HG03196 (cell line): ENCODE measurements at regions not wholly inside any gene's neighbourhood (a gene's known extent, or its start where the extent isn't known, plus 50 kb on each side); places are given as distances from the start of the nearest gene placed in this dataset.
"Not testable (repeated sequence)": the region's sequence is repeated elsewhere in the genome, so short reads cannot be mapped to it uniquely, and the experiment has no call there.

Source experiments
- ATAC-seq: cut with Tn5 transposase; IDR thresholded peaks from one replicate; pipeline ENCODE4 v1.9.1; 2021; ENCODE audit not compliant: unreplicated experiment

DNA sequence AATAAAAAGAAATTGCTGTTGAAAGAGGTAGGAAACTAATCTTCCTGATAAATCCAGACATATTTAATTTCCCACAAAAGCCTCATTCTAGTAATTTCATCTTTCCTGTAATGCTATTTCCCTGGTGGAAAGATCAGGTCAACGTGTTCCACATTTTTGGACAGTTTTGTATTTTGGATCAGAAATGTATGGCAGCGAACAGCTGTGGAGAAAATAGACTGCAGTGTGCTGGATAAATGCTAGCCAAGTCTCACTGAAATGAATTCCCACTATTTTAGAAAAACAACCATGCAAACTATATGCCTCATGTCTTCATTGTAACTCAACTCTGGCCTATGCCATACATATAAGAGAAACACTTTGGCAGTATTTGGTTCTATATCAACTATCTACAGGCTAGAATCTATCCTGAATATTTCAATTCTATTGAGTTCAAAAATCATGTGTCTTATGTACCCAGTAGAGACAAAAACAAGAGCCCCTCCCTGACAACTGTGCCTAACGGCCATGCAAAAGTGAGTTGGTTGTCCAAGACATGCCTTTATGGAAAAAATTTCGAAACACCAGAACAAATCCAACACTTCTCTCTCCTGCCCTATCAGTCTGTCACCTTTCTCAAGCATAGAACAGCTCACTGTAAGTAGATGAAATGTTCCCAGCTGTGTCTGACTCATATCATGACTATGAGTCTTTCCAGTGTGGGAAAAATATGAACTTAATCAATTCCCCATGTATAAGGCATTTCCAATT lies 191.3 kb upstream of the NREP start:
- no peak for ATAC-seq

DNA sequence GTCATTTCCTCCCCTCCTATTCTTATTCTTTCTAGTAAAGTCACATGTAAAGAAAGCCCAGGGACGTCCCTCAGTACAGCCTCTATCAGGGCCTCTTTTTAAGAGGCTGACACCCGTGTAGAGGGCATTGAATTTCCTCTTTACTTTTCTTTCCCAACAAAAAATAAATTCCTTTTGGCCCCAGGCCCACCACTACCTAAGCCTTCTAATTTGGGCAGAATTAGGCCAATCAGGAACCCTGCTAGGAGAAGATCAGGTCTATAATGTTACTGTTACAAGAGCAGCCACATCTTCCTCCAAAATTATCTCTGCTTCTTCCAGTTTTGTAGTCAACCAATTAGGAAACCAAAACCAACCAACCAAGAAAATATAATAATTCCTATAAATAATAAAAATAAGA lies 189.6 kb upstream of the NREP start:
- no peak for ATAC-seq

DNA sequence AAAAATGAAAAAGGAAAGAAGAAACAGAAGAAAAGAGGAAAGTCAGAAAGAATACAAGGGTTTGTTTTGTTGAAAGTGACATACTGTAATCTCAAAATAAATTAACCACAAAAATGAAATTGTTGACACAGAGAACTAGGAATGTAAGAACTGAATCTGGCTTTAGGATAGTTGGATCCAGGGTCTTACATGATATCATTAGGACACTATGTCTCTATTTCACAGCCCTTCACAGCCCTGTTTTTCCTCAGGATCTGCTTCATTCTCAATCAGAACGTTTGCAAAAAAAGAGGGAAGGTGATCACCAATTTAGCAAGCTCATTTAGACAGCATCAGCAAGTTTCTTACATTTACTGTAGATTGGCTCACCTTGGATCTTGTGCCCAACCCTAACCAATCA lies 188.5 kb upstream of the NREP start:
- ATAC-seq, result no peak

DNA sequence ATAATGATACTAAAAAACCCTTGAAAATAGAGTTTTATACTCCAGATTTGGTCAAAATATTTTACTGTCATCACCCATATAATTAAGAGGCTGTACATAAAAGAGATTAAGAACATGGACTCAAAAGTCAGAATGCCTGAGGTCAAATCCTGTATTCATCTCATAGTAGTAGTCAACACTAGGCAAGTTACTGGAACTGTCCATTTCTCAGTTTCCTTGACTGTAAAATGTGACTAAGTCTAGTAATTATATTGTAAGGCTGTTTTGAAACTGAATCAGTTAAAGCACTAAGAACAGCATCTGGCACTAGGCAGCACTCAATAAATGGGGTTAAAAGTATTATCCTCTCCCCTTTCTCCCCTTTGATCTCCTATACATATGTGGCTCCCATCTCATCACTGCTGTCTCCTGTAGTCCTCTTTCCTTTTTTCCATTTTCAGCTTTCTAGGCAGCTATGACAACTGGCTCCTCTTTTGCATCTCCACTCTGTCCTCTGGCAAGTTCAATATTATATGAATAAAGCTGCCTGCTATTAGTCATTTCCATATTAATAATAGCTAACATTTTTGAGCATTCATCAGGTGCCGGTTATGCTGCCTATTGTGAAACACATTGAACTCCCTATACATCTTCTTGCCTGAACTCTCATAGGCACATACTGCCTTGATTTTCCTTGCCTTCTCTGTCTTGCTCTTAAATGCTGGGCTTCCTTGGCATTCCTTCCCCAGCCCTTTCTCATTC lies 185.8 kb upstream of the NREP start:
- ATAC-seq, result no peak

DNA sequence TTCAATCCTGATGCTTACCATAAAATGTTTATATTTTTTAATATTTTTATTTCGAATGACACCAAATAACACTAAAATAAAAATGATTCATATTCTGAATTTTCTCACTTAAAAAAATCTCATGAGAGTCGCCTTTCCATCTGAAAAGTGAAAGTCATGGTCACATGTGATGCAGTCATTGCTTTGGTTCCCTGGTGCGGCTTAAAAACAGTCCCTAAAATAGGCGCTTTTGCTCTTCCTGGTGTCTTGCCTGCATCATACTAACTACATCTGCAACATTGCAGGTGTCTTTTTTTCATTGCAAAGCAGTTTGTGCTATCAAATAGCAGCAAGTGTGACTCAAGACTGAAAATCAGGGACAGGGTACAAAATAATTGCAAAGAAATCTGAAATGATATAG lies 185.2 kb upstream of the NREP start:
- ATAC-seq, result no peak

DNA sequence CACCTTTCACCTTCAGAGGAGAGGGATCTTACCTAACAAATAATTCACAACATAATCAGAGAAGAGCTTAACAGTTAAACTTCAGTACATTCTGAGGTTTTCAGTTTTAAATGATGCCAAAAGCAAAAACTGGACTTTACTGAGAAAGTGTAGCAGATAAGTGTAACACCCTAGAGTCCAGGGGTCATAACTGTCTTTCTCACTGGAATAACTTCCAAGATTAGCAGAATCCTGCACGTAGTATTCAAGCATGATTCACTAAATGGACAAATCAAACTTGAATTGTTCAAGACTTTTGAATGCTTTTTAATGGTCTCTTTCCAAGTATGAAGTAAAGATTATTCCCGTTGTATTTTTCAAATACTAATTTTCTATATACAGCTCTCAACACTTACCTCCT lies 180.1 kb upstream of the NREP start:
- ATAC-seq, result no peak

DNA sequence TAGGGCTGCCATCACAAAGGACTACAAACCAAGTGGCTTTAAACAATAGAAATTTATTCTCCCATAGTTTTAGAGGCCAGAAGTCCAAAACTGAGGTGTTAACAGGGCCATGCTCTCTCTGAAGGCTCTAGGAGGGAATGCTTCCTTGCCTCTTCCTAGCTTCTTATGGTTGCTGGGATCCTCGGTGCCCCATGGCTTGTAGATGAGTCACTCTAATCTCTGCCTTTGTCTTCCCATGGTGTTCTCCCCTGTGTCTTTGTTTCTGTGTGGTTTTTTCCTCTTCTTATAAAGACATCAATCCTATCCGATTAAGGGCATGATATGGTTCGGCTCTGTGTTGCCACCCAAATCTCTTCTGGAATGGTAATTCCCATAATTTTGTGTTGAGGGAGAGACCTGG lies 178.8 kb upstream of the NREP start:
- no peak for ATAC-seq

DNA sequence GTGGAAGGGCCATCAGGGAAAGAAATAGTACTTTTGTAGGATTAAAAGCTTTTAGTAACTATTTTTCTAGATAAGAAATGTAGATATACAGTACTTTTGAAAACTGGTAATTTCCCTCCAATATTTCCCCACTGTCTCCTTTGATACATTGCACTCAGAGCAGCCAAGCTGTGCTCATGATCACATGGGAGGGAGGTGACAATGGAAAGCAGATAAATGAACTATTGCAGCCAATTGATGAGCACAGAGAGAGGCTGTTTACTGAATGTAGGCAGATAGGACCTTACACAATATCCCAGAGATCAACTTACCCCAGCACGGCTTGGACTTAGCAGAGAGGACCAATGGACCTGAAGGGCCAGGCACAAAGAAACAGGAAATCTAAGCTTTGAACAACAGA lies 178.0 kb upstream of the NREP start:
- no peak for ATAC-seq

DNA sequence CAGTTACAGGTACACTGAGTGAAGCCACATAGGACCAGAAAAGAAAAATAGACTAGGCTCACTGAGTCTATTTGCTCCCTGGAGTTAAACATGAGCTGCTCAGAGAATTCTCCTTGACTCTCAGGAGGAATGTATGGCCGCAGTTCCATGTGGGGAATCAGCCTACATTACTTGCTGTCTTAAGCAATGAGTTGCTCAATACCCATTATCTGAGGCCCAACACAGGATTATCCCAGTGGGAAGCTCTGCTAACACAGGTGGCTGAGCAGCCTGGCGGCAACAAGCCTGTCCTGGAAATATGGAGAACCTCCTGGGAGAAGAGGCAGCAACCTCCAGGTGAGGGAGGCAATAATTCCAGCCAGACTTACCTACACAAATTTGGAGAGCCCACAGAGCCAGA lies 177.5 kb upstream of the NREP start:
- no peak for ATAC-seq

DNA sequence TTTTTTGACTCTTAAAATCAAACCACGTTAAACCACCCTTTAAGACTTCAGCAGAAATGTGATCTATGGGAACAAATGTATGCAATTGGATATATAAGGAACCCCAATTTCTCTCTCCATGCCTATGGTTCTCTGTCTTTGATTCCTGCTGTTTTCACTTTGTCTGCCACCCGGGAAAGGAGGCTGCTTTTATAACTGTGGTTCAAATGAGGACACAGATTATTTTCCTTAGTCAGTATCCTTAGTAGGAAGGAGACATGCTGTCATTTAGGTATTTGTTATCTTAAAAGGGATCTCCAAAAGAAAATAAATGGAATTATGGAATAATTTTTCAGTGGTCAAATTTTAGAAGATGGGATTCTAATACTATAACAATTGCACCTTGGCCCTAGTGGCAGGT lies 176.1 kb upstream of the NREP start:
- ATAC-seq, result no peak

DNA sequence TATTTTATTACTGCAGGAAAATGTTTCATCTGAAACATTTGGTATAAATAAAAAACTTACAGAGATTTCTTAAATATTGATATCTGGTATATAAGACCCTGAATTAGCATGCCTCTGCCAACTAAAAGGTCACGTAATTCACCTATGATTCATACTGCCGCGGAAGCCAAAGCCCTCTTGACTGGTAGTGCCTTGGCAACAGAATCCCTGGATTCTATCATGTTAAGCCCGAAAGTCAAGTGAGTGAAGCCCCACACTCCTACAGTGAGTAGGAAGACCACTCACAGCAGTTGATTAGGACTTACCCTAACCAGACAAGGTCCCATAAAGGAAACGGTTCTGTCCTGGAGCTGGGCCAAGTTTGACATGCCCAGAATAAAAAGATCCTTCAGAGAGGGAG lies 175.6 kb upstream of the NREP start:
- ATAC-seq, result no peak

DNA sequence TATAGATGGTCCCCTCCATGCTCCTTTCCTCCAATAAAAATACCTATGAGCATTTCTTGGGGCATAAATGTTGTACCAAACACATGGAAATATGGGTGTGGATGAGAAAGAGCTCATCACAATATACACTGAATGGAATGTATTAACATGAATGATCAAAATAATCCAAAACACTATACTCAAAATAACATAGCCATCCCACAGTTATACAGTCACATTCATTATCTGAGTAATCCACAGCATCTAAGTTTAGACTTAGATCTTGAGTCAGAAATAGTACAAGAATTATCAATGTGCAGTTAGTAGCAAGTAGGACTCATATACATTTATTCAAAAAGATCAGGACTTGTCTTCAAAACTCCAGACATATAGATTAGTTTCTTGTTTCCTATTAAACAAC lies 175.2 kb upstream of the NREP start:
- no peak for ATAC-seq

DNA sequence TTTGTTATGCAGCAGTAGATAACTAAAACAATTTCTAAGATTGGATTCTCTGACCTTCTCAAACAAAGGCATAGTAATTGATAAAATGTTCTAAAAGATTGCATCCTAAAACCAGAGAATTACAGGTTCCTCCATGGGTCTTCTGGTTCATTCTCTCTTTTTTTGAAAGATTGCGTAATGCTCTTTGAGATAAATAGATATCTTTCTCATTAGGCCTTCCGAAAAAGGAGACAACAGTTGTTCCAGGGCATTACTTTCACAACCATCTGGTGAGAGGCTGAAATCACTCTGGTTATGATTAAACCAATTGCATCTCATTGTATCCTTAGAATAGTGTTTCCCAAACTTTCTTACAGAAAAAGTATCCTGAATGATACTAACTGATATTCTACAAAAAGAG lies 174.7 kb upstream of the NREP start:
- no peak for ATAC-seq

DNA sequence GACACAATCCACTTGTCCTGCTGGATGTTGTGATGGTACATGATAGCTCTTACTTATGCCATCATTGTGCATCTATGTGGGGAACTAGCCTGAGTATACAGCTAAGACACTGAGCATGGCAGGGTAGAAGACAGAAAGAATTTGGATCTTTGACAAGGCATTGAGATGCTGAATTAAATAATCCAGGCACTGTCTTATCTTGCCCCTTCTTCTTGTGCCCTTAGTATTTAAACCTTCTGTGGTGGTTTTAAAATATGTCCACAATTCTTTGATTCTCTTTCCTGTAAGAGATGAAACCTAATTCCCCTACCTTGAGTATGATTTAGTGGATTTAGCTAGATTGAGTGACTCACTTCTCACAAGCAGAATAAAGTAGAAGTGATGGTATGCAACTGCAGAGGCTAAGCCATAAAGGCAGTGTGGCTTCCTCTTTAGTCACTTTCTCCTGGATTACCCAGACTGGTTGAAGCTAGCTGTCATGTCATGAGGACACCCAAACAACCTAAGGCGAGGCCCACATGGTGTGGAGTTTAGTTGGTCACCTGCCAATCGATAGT lies 174.0 kb upstream of the NREP start:
- ATAC-seq, result no peak

DNA sequence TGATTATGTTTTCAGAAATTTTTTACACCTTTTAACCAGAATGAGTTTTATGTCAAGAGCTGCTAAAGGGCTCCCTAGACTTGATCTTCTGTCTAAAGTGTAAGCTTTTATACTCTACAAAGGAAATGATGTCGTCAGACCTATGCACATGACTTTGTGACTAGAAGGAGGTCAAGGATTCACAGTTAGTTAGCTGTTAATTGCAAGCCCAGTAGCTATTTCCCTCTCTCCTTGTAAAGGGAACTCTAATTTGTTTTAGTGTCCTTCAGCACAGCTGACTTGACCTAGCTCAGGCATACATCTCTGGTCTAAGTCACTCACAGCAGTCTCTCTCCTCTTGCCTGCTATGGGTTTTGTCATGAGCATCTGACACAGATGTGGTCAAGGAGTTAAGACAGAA lies 173.5 kb upstream of the NREP start:
- ATAC-seq, result no peak

DNA sequence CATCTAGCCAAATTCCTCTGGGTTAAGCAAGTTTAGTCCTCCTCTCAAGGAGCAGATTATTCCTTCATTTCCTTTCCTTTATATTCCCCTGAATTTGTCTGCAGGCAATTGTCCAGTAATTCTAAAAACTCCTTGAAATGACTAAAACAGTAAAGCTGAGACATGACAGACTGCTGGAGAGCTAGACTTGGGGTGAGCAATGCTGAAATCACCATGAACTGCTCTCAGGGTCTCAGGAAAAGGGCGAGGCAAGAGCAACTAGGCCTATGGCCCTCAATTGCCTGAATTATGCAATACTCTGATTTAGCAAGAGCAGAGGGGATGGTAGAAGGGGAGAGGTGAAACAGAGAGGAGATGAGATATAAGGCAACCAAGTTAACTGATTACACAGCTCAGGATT lies 172.9 kb upstream of the NREP start:
- ATAC-seq, result no peak

DNA sequence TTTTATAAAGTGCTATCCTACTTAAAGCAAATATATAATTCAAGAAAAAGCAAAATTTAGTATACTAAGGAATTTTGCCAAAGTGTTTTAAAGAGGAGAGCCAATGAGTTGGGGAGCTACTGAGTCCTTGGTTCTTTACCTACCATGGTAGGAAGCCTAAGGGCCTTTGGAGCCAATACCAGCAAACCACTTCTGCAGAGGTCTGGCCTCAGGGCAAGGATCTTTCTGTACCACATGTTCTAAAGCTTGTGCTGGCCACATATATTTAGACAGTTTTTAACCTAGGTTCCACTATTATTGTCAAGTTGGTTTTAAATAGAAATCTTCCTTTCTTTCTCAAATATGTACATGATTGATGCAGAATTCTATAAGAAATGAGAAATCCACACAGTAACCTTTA lies 172.3 kb upstream of the NREP start:
- no peak for ATAC-seq

DNA sequence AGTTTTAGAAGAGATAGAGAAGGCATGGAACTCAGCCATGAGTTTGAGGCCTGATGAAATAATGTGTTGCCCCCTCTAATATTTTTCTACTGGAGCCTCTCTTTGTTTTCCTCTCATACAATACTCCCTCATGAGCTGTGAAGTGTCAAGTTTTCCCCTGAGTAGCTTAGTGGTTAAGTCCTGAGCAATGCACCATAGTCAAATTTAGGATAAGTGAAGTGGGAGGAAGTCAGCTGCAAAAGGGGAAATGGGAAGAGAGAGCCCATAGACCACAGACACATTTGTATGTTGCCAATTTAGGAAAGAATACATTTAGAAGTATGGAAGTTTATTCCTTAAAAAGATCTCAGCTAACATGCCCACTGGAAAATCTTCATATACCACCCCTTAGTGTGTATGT lies 171.5 kb upstream of the NREP start:
- ATAC-seq, result no peak

DNA sequence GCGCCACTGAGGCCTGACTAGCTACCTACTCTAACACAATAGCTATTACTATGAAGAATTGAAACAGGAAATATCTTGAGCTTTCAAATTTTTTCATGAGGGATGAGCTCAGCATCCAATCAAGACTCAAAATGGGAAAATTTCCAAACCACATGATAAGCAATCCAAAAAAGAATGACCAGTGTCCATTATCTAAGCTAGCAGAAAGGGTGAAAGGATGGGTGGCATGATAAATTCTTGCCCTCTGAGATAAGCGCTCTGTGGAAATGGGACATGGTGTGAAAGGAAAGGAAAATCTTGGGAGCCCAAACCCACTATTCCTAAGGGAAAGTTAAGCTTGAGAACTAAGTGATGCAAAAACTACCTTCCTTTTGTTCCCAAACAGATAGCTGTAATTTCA lies 170.2 kb upstream of the NREP start:
- no peak for ATAC-seq

DNA sequence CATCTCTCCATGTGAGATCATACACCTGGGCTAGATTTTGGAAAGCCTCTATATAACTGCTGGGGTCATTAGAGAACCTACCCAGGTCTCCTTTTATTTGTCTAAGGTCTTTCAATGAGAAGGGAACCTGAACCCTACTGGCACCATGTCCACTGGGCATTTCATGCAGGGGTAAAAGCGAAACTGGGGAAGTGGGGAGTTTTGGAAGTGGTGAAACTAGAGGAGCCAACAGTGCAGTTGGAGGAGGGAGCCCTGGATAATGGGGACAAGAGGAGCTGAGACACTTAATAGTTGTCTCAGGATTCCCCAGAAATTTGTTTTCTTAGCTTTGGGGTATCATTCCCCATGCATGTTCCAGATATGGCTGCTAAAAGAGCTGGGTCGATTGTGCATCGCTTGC lies 169.0 kb upstream of the NREP start:
- ATAC-seq, result no peak

DNA sequence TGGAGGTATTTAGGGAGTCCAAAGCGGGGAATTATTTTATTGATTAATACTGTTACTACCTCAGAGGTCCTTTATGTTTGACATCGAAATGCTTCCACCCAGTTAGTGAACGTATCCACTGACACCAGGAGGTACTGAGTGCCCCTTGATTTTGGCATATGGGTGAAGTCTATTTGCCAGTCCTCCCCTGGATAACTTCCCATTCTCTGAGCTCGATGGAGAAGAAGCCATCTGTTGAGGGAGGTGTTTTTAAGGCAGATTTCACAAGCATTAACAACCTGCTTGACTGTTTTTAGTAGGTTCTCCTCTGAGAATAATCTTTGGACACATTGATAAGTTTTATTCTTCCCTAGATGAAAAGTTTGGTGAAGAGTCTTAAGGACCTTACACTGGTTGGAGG lies 165.3 kb upstream of the NREP start:
- ATAC-seq, result no peak

DNA sequence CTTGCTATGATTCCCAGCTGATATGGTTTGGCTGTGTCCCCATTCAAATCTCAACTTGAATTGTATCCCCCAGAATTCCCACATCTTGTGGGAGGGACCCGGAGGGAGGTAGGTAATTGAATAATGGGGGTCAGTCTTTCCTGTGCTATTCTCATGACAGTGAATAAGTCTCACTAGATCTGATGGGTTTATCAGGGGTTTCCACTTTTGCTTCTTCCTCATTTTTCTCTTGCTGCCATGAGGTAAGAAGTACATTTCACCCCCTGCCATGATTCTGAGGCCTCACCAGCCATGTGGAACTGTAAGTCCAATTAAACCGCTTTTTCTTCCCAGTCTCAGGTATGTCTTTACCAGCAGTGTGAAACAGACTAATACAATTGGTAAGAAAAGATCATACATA lies 164.7 kb upstream of the NREP start:
- not testable (repeated sequence) for ATAC-seq
